ENCODE measurements at regions not wholly inside any gene's neighbourhood (a gene's known extent, or its start where the extent isn't known, plus 50 kb on each side); places are given as distances from the start of the nearest gene placed in this dataset.
"Not testable (repeated sequence)": the region's sequence is repeated elsewhere in the genome, so short reads cannot be mapped to it uniquely, and the experiment has no call there.

GRCh38 chr1:65590279-65590678 lies 169.8 kb downstream of the LEPR start:
- no peak for DNase-seq

GRCh38 chr1:65593516-65593915 lies 173.0 kb downstream of the LEPR start:
- no peak for DNase-seq

DNA sequence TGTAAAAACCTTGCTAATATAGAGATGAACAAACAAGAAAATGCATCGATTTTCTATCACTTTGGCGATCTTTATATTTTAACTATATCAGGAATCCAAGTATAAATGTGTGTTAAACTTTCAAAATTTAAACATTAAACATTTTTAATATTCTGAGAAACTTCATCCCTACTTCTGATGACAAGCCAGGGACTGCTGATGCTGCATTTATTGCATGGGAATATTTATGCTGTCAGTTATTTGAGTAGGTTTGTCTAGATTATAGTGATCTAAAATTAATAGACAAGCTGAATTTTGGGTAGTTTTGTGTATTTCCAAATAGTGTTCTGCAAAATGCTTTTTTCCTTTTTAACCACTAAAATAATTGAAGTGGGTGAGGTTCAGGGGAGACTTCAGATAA lies 175.3 kb downstream of the LEPR start:
- no peak for DNase-seq

DNA sequence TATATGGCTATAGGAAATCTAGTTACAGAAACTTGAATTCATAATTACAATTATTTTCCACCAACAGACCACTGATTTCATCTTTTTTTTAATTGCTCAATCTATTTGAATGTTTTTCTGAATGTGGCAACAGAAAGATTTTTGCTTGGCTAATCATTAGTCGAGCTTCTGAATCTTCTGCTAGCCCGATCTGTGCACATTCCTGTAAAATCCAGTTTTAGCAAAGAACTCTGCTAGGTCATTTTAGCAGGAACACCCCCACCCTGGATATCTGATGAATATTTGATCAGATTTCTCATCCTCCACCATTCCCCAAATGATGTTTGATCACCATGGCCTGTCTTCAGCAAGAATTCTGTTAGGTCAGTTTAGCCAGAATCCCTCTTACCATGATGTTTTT lies 176.3 kb downstream of the LEPR start:
- no peak for DNase-seq

DNA sequence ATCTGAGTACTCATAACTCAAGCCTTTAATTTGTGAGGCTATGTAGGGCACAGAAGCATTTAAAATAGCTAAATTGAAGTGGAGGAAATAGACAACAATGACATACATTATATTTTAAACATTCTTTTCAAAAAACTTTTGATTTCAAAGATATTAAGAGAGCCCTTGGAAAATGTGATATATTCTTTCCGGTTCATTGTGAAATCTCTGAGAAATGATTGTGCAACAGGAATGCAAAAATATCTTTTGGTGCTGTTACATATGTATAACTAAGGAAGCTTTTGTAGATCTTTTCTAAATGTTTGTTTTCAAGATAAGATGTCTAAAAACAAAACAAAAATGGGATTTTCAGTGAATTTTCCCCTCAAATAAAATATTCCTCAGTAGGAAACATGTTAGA lies 185.2 kb downstream of the LEPR start:
- DNase-seq = peak in 3 of 4 experiments; percentile 24 to 63 (median 53)

- DNase-seq = no peak
Measured at GRCh38 chr1:65606426-65606825, 186.0 kb downstream of the LEPR start.

DNA sequence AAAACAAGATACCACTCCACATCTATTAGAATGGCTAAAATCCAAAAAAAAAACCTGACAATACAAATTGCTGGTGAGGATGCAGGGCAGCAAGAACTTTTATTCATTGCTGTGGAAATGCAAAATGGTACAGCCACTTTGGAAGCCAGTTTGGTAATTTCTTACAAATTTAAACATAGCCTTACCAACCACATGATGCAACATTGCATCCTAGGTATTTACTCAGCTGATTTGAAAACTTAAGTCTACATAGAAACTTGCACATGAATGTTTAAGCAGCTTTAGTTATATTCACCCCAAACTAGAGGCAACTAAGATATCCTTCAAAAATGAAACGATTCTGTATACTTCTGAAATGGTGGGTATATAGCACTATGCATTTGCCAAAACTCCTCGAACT lies 178.8 kb upstream of the PDE4B start:
- DNase-seq = no peak

GRCh38 chr1:65615859-65616258 lies 176.8 kb upstream of the PDE4B start:
- no peak for DNase-seq

GRCh38 chr1:65621721-65622120 lies 171.0 kb upstream of the PDE4B start:
- not testable (repeated sequence) for DNase-seq

GRCh38 chr1:65623895-65624294 lies 168.8 kb upstream of the PDE4B start:
- DNase-seq = no peak

DNA sequence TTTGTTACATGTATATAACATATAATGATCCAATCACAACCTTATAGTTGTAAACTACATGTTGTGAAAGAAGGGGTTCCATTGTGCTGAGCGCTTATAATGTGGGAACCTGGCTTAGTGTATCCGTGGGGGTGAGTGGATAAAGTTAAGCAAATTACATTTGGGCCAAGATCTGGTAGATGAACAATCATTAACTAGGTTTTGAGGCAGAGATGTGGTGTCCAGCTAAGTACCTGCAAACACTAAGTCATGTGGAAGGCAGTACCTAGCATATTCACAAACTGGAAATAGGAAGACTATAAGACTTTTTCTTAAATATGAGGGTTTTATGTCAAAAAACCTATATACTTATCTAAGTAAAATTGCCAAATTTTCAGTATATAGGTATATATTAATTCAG lies 167.2 kb upstream of the PDE4B start:
- no peak for DNase-seq

DNA sequence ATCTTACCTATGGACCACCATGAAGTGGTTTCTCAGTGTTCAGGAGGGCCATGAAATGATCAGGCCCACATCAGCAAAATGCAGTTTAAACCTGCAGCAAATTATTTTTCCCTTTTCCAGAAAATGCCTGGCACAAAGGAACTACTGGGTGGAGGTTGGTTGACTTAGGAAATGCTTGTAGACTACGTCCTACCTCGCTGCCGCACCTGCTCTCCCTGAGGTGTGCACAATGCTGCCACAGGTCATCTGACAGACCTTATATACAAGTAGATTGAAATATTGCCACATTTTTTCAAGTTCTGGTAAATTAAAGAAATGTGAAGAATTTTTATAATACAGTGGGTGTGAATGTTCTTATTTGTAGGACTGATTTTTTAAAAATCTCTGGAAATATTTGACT lies 166.7 kb upstream of the PDE4B start:
- no peak for DNase-seq

DNA sequence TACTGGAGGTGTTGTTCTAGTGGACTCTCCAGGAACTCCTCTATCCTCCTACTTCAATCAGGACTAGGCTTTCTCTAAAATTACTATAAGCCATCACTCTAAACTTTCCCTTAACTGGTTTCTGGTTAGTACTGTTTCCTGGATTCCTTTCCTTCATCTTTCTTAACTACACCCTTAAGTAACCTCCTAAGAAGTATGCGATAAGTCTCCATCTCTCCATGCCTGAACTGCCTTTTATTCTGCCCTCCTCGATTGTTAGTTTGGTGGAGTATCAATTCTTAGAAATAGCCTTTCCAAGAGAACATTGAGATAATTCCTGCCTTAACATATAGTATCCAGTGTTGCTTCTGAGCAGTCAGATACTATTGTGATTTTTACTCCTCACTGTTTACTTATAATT lies 162.9 kb upstream of the PDE4B start:
- DNase-seq = no peak

- DNase-seq = no peak
Measured at GRCh38 chr1:65630855-65631254, 161.8 kb upstream of the PDE4B start.

DNA sequence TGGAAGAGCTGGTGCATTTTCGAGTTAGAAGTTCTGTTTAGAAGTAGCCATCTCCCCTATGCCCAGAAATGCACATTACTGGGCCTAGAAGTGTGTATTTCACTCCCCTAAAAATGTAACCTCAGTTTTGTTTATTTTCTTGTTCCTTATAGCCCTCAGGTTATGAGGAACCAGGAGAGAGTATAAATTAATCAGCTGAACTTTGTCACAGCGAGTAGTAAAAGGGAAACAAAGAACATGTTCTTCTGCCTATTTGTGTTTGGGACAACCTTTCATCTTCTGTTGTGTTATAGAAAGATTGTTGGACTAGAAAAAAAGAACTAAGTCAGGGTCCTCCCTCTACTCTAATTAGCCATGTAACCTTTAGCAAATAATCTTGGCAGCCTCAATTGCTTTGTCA lies 160.5 kb upstream of the PDE4B start:
- DNase-seq = no peak

- no peak for DNase-seq
Measured at GRCh38 chr1:65640046-65640445, 152.6 kb upstream of the PDE4B start.

GRCh38 chr1:65649185-65649584 lies 143.5 kb upstream of the PDE4B start:
- not testable (repeated sequence) for DNase-seq

DNA sequence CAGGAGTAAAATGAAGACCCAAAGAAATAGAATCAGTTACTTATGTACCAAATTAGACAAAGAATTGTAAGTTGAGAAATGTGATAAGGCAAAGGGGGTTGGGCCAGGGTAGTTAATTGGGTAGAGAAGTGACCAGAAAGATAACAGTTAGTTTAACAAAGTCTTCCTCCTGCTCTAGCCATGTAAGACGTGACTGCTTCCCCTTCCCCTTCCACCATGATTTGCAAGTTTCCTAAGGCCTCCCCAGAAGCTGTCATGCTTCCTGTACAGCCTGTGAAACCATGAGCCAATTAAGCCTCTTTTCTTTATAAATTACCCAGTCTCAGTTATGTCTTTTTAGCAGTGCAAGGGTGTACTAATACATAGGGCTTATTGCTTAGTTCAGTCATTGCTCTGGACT lies 142.0 kb upstream of the PDE4B start:
- DNase-seq = peak in 1 of 4 experiments; percentile 1

DNA sequence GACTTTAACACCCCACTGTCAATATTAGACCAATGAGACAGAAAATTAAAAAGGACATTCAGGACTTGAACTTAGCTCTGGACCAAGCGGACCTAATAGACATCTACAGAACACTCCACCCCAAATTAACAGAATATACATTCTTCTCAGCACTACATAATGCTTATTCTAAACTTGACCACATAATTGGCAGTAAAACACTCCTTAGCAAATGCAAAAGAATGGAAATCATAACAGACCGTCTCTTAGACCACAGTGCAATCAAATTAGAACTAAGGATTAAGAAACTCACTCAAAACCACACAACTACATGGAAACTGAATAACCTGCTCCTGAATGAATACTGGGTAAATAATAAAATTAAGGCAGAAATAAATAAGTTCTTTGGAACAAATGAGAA lies 138.2 kb upstream of the PDE4B start:
- DNase-seq = not testable (repeated sequence)

DNA sequence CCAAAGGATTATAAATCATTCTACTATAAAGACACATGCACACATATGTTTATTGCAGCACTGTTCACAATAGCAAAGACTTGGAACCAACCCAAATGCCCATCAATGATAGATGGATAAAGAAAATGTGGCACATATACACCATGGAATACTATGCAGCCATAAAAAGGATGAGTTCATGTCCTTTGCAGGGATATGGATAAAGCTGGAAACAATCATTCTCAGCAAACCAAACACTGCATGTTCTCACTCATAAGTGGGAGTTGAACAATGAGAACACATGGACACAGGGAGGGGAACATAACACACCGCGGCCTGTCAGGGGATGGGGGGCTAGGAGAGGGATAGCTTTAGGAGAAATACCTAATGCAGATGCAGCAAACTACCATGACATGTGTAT lies 135.1 kb upstream of the PDE4B start:
- not testable (repeated sequence) for DNase-seq

- DNase-seq = peak in 2 of 4 experiments; percentile 6 to 7
Measured at GRCh38 chr1:65658122-65658521, 134.6 kb upstream of the PDE4B start.

GRCh38 chr1:65668368-65668767 lies 124.3 kb upstream of the PDE4B start:
- DNase-seq = no peak

GRCh38 chr1:65670518-65670917 lies 122.2 kb upstream of the PDE4B start:
- no peak for DNase-seq

- DNase-seq = no peak
Measured at GRCh38 chr1:65674522-65674921, 118.2 kb upstream of the PDE4B start.

- DNase-seq = no peak
Measured at GRCh38 chr1:65679773-65680172, 112.9 kb upstream of the PDE4B start.

- no peak for DNase-seq
Measured at GRCh38 chr1:65681096-65681495, 111.6 kb upstream of the PDE4B start.

Data from suppressor macrophage (primary cell).